ENCODE measurements at regions not wholly inside any gene's neighbourhood (a gene's known extent, or its start where the extent isn't known, plus 50 kb on each side); places are given as distances from the start of the nearest gene placed in this dataset.

DNA sequence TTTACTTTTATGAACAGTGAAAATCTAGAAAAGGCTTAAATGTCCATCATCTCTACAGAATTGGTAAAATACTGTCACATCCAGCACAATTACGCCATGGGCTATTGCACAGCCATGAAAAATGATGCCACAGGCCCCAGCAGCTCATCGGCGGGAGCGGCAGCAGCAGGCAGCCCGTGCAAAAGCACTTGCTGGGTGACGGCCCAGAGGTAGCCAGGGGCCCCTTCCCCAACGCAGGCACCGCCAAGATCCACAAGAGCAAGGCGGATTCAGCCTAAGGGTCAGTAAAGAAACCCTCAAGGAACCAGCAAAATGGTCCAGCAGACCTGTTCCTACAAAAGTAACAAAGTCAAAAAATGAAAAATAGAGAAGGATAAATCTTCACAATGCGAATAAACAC is 272.7 kb downstream of the AGTPBP1 start:
- TF ChIP-seq, protein P1, sequence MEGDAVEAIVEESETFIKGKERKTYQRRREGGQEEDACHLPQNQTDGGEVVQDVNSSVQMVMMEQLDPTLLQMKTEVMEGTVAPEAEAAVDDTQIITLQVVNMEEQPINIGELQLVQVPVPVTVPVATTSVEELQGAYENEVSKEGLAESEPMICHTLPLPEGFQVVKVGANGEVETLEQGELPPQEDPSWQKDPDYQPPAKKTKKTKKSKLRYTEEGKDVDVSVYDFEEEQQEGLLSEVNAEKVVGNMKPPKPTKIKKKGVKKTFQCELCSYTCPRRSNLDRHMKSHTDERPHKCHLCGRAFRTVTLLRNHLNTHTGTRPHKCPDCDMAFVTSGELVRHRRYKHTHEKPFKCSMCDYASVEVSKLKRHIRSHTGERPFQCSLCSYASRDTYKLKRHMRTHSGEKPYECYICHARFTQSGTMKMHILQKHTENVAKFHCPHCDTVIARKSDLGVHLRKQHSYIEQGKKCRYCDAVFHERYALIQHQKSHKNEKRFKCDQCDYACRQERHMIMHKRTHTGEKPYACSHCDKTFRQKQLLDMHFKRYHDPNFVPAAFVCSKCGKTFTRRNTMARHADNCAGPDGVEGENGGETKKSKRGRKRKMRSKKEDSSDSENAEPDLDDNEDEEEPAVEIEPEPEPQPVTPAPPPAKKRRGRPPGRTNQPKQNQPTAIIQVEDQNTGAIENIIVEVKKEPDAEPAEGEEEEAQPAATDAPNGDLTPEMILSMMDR (IDR thresholded peaks at IDR 0.05): no peak
- no peak for TF ChIP-seq POLR2A (IDR thresholded peaks at IDR 0.05)

Data from transverse colon (tissue), 3 donors.